HG02884 (cell line): ENCODE measurements at regions not wholly inside any gene's neighbourhood (a gene's known extent, or its start where the extent isn't known, plus 50 kb on each side); places are given as distances from the start of the nearest gene placed in this dataset.
A peak's percentile ranks its signal among the peaks of the same experiment; 100 is the strongest.
"Not testable (repeated sequence)": the region's sequence is repeated elsewhere in the genome, so short reads cannot be mapped to it uniquely, and the experiment has no call there.

Source experiments
- ATAC-seq: cut with Tn5 transposase; IDR thresholded peaks from one replicate; pipeline ENCODE4 v1.9.1; 2021; ENCODE audit warnings: mild to moderate bottlenecking, moderate library complexity; ENCODE audit not compliant: unreplicated experiment

DNA sequence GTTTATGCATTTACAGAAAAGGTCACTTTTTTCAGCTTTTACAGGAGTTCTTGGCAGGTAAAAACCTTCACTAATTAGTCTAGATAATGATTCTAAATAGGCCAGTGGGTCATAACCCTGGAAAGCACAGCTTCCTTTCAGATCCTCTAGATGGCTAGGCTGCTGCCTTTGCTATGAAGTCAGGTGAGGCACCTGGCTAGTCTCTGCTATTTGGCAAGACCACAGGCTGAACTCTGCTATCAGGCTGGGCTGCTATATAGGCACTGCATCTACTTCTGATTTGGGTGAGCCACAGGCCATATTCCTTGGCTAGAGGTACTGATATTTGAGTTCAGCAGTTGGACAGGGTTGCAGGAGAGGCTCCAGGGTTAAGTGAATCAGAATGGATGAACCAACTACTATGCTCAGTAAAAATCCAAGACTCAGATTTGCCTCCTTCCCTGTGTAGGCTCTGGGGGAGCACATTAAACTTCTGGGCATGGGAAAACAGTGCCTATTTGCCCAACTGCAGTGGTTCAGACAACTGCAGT lies 665.7 kb upstream of the TBL1XR1 start:
- no peak for ATAC-seq

DNA sequence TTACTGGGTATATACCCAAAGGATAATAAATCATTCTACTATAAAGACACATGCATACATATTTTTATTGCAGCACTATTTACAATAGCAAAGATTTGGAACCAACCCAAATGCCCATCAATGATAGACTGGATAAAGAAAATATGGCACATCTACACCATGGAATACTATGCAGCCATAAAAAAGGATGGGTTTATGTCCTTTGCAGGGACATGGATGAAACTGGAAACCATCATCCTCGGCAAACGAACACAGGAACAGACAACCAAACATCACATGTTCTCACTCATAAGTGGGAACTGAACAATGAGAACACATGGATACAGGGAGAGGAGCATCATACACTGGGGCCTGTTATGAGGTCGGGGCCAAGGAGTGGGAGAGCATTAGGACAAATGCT lies 665.0 kb upstream of the KCNMB2 start:
- ATAC-seq = not testable (repeated sequence)

DNA sequence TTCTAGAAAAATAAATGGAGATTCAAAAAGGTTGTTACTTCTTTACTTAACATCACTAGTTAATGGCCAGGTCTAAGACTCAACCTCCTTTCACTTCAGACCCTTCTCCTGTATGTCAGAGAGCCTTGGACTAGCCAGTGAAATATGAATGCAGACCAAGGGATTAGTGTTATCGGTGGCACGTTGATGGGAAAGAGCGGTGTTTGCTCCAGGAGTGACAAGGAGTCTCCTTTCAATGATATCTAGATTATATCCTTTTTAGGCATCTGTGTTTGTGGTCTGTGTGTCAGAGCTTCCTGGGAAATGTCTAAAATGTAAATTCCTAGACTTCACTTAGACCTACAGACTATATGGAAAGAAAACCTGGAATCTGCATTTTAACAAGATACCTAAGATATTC lies 658.0 kb upstream of the KCNMB2 start:
- ATAC-seq = no peak

DNA sequence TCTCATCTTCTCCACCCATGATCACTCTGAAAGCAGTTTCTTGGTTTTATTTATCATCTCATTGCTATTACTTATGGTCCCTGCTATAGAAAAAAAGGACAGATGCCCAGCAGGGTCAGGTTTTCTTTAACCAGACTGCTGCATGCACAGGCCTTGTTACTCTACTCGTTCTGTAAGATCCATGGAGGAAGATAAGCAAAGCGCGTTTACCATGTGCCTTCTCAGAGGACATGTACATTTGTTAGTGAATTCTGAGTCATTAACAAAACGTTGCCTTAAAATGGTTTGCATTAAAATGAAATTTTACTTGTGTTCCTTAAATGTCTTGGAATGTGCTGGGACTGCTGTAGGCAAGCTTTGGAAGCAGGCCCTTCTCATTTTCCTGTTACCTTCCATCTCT lies 657.3 kb upstream of the KCNMB2 start:
- no peak for ATAC-seq

DNA sequence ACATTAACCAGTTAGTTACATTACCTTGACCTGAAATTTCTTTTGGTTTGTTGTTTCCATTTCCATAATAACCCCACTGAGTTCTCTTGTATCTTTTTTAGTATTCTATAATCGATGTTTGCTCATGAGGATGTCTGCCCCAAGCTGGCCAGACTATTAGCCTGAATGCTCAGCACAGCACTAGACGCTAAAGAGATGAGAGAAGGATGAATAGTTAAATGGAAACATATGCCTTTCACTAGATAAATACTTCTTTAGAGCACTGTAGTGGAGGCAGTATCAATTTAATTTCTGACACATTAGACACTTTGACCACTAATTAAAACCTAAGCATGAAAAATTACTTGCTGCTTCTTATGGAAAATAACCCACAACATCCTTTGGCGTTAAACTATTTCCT lies 654.9 kb upstream of the KCNMB2 start:
- no peak for ATAC-seq

DNA sequence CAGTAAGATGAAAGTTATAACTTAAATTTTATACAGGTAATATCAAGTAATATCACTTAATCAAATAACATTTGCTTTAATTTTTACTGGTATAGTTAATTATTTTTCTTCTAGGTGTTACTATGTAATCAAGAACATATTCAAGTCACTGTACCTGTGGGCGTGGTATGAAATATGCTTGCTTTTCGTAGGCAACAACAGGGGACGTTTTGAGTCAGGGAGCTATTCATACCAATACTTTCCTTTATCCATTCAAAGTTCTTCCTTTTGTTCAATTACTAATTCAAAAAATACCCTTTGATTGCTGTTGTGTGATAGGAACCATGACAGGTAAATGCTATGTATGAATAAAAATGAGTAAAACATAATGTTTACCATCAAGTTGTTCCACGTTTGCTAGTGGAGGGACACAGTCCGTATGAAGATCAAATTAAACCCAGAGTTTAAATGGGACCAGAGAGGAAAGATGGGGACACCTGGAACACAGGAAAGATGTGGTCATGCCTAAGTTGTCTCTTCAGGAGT lies 654.0 kb upstream of the KCNMB2 start:
- no peak for ATAC-seq

DNA sequence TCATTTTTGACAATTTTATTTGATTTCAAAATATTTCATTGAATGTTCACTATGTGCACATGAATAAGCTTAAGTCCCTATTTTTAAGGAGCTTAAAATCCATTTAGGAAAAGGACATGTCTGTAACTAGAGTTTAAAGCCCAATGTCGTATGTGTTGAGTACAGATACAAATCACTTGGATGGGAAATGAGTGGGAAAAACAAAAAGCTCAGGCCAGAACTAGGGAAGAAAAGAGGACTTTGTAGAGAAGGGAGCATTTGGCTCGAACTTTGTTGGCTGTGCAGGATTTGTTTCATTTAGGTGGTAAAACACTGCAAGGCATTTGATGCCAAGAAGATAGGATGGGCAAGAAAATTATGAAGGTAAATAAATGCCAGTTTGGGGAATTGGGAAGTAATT lies 653.1 kb upstream of the KCNMB2 start:
- ATAC-seq = no peak

DNA sequence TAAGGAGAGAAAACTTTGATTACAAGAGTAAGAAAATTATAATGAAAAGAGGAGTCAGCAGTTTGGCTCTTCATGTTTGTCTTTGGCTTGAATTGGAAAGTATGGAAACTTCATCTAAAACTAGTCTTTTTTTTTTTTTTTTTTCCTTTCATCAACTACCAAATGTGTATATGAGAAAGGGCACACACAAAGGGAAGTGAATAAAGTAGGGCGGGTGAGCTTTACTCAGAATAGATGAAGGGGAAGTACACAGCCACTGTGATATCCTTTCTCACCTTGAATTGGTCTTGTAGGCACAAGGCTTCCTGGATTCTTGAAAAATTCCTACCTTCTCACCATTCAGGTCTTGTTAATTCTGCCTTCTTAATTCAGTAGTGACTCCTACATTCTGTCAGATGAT lies 652.3 kb upstream of the KCNMB2 start:
- ATAC-seq = peak; percentile 61

DNA sequence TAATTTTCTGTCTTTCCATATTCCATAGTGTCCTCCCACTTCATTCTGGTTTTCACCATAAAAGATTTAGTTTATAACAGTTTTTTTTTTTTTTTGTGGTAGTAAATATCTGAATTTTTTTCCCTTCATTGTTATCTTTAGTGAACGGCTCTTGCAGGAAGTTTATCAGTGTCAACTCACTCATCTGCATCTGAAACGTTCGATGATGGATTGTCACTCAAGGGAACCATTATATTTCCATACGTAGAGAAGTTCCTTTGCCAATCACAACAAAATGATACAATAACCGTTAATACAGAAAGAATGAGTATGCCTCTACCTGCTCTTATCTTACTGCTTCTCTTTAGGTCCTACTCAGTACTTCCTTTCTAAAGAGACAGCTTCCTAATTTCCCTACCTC lies 651.2 kb upstream of the KCNMB2 start:
- no peak for ATAC-seq

DNA sequence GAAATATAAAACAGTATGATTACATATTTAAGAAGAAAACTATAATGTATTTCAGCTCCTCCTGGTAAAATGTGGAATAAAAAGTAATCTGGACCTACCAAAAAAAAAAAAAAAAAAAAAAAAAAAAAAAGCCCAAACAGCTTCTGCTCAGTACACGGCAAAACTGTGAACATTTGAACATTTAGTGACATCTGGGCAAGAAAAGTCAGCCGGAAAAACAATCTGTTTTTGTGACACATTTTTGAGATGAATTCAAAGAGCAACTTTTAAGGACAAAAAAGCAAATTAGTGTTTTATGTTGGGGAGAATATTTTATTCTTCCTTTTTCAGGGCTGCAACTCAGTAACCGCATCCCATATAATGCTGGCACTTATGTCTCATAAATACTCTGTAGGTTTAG lies 649.7 kb upstream of the KCNMB2 start:
- ATAC-seq = no peak

DNA sequence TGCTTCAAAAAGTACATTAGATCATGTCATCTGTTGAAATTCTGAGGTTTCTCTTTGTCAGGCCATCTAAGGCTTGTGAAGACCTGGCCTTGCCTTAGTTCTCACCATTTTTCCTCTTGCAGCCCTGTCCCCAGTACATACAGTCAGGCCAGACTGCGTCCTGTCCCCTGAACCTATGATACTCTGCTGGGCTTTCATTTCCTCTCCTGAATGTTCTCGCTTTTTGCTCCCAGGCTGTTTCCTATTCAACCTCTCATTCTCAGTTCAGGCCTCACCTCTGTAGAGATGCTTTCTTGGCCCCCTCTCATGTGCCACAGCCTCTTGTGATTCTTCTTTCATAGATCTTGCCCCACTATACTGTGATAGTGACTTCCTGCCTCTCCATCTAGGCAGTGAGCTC lies 648.8 kb upstream of the KCNMB2 start:
- ATAC-seq = peak; percentile 64

DNA sequence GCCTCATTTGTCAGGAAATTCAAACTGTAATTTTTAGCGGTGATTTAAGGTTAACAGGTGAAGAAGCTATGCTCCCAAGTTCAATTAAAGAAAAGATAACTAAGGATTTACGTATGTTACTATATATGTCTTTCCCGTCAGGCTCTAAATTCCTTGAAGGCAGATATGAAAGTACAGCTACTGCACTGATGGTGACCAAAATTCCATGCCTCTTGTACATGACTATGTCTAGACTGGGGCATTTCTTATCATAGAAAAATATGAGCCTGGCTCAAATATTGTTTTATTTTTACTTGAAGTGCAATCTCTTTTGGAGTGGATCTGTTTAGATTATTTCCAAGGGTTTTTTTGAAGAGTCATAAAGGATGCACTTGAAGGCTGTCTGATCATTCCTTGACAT lies 647.1 kb upstream of the KCNMB2 start:
- ATAC-seq = no peak

DNA sequence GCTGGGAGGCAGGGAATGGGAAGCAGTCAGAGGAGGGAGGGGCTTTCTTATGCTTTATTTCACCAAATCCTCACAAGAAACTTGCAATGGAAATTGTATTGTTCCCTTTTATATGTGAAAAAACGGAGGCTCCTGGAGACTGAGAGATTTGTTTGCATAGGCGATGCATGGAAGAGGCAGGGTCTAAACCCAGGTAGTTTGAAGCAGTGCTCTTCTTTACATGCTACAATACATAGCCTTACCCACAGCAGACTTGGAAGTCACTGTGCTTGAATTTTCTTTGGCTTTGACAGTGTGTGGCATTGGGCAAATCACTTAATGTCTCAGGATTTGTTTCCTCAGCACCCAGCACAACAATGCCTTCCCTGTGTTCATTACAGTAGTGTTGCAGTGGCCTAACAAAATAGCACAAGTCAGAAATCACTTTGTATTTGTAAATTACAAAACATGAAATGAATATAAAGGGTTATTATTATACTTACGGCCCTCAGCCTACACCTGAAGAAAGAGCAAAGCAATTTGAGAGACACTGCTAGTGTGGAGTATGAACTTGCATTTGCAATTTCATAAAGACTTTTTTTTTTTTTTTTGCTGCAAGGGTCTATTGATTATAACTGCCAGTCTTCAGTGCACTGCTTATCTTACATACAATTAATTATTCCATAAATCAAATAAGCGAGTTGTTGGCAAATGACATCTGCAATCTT lies 646.4 kb upstream of the KCNMB2 start:
- ATAC-seq = no peak

DNA sequence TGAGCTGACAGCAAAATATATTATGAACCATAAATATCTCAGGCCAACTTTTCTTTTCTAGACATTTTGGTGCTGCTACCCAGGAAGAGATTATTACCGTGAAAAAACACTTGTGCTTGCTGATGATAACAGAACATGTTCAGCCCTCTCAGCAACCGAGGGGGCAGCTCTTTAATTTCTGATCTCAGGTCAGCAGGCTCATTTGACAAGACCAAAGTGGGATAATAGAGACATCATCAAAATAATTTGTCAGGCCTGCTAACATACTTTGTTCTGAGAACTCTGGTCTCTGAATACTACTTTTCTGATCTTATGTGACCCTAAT lies 645.9 kb upstream of the KCNMB2 start:
- no peak for ATAC-seq

DNA sequence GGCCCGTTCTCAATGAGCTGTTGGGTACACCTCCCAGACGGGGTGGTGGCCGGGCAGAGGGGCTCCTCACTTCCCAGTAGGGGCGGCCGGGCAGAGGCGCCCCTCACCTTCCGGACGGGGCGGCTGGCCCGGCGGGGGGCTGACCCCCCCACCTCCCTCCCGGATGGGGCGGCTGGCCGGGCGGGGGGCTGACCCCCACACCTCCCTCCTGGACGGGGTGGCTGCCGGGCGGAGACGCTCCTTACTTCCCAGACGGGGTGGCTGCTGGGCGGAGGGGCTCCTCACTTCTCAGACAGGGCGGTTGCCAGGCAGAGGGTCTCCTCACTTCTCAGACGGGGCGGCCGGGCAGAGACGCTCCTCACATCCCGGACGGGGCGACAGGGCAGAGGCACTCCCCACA lies 644.7 kb upstream of the KCNMB2 start:
- ATAC-seq = not testable (repeated sequence)

DNA sequence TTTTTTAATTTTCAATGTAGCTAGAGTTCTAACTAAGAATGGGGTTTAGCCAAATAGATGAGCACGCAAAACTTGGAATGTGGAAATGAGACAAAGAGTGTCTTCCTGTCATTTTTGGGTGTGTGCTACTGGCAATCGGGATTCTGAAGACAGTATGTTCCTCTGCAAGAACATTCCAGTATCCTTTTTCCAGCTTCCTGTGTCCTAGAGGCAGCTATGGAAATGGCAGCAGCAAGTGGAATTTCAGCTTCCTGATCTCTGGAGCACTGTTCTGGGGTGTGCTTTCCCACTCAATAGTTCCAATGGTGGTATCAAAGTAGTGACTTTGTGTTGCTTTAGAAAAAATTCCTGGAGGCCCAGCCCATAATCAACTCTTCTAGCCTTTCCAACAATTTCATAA lies 642.9 kb upstream of the KCNMB2 start:
- ATAC-seq = no peak

DNA sequence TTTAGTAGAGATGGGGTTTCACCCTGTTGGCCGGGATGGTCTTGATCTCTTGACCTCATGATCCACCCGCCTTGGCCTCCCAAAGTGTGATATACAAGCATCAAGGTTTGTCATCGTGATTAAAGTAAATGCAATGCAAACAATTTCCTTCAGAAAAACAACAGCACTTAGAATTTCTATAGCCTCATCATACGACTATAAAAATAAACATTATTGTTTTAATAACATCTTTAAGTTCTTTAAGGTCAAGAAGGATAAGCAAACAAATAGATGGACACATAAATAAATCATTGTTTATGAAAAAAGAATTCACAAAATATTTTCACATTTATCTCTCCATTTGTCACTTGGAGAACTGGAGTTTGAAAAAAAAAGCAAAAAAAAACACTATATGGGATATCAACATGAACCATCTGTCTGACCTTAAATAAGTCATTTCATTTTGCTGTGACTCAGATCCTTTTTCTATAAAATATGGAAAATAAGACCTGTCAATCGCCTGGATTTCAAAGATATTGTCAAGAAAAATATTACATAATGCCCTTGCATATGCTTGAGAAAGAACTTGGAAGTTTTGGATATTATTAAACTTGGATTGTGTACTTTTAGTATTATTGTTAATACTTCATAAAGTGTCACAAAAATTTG lies 642.0 kb upstream of the KCNMB2 start:
- ATAC-seq = no peak

DNA sequence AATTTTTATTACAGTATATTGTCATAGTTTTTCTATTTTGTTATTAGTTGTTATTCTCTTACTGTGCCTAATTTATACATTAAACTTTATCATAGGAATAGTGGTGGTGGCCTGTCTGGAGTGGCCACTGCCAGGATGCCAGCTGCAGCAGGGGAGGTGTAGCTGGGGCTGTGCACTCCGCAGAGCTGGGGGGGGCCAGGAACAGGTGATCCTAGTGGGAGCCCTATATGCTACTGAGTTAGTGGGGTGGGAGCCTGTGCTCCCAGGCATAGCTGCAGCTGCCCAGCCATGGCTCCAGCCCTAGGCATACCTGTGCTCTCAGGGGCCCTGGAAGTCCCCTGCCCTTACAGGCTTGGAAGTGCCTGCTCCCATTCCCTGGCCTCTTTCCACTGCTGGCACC lies 638.1 kb upstream of the KCNMB2 start:
- ATAC-seq = no peak

DNA sequence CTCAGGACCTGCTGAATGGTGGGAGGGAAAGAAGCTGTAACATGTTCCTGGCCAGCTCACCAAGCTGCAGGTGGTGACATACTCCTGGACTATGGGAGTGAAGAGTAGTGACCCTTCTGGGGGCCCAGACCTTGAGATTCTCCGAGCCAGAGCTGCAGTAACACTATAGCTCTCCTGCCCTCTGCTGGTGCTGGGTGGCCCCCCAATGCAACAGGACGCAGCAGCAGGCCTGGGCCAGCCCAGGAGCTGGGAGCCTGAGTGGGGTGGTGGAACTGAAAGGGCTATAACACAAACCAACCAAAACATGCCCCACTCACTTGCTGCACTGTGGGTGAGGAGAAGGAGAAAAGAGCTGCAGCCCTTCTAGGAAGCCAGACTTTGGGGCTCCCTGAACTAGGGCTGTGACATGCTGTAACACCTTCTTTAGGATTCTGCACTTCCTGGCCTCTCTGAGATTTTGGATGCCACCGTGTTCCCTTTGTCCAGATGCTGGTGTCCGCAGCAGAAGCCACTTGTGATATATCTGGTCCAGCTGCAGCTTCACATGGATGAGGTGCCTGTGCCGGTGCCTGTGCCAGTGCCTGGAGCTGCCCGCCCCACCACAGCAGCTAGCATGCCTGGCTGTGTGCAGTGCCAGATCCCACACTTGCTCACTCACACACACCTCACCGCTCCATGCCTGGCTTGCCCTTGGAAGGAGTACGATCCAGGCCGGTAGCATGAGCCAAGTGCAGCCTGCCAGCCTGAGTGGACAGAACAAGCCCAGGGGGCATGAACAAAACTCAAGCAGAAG lies 636.8 kb upstream of the KCNMB2 start:
- no peak for ATAC-seq

DNA sequence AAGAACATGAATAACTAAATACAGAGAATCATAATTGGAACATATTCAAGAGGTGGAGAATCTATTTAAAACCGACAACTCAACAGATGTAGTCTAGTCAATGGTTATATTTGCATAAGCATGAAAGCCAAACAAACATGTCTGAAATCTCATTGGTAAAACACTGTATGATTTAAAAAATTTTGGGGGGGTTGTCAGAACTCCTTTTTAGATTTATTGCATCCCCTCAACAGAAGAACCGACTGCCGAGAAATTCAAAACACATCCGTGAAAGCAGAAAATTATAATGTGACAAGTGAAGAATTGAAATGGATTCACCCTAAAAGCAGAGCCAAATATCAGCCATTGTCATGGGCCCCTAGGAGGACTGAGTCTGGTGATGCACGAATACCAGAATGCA lies 633.4 kb upstream of the KCNMB2 start:
- ATAC-seq = no peak

DNA sequence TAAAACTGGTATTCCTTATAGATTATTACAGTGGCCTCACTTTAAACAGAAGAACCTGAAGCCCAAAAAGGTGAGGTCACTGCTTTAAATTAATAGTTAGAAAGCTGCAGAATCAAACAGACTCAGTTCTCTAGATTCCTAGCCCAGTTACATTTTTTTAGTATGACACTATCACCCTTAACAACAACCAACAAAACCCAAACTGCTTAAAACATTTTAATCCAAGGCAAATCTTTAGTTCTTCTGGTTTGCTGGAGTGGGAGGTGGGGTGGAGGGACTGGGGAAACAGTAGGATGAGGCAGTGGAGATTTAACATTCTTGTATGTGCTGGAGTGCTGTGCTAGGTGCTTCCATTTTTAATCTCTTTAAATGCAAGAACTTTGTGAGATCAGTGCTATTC lies 631.6 kb upstream of the KCNMB2 start:
- no peak for ATAC-seq
